HL-60 (cell line): ENCODE measurements at regions not wholly inside any gene's neighbourhood (a gene's known extent, or its start where the extent isn't known, plus 50 kb on each side); places are given as distances from the start of the nearest gene placed in this dataset.

ENCODE experiments used
- DNase-seq, 2 experiments: peaks; one replicate each; pipeline ENCODE4 v3.0.0-alpha.2; 2010 to 2020; ENCODE audit warnings: low read depth in 1 of 2, low spot score in 1 of 2
- H3K27ac ChIP-seq: fragments of 250-450 bp; sonication (Bioruptor Pico); replicated peaks from 2 replicates; pipeline ENCODE4 v1.5.1; 2020; ENCODE audit warnings: mild to moderate bottlenecking, moderate library complexity
- H3K27me3 ChIP-seq: fragments of 250-450 bp; sonication (Bioruptor Pico); 2 replicates; pipeline ENCODE4 v1.5.1; 2021; ENCODE audit warnings: mild to moderate bottlenecking, moderate library complexity; ENCODE audit not compliant: insufficient read depth, poor library complexity, severe bottlenecking
- H3K4me3 ChIP-seq: replicated peaks from 2 replicates; pipeline ENCODE4 v1.5.1; 2011; ENCODE audit warnings: mild to moderate bottlenecking, control low read depth, low read length; ENCODE audit not compliant: insufficient read depth
- GABPA ChIP-seq: IDR thresholded peaks from 2 replicates; pipeline ENCODE4 v1.6.1; 2012; ENCODE audit warnings: low read depth
- POLR2AphosphoS5 ChIP-seq: IDR thresholded peaks from 2 replicates; pipeline ENCODE4 v1.6.1; 2012; ENCODE audit warnings: low read depth
- SPI1 ChIP-seq: IDR thresholded peaks from 2 replicates; pipeline ENCODE4 v1.6.1; 2012; ENCODE audit warnings: low read depth, mild to moderate bottlenecking, borderline replicate concordance
- TF ChIP-seq, protein P1 (sequence below): IDR thresholded peaks from 2 replicates; pipeline ENCODE4 v1.6.1; 2012; ENCODE audit warnings: low read depth; ENCODE audit not compliant: insufficient replicate concordance
- TF ChIP-seq, protein P2 (sequence below): IDR thresholded peaks from one replicate; pipeline ENCODE4 v1.5.1; 2011; ENCODE audit warnings: low read length, control low read depth, inconsistent platforms; ENCODE audit not compliant: insufficient read depth

DNA sequence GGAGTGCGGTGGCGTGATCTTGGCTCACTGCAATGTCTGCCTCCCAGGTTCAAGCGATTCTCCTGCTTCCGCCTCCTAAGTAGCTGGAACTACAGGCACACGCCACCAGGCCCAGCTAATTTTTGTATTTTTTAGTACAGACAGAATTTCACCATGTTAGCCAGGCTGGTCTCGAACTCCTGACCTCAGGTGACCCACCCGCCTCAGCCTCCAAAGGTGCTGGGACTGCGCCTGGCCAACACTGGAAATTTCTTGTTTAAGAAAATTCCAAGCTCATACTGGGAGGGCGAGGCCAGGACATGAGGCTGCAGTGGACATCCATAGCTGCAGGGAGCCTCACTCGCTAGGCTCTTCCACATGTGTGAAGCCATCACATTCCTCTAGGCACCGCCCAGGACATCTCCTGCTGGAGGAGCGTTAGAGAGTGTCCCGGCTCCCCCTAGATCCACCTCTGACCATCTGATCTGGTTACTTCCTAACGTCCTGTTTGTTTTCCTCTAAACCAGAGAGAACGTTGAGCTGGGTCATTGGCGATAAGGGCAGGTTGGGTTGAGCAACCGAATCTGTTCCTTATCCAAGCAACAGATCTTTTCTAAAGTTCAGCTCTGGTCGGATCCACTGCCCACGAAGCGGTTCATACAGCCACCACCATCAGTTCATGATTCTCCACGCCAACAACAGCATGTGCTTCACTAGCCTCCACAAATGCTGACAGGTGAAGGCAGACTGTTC lies 108.2 kb upstream of the MED13L start:
- H3K27me3 ChIP-seq, result no peaks in the 10 kb centered on the region
- no peak overlapping the region for H3K4me3 ChIP-seq
- peak; percentile 40 to 50 for DNase-seq
- peak overlapping the region; percentile 30 for H3K27ac ChIP-seq
- no peak for TF ChIP-seq GABPA
- no peak for TF ChIP-seq SPI1
- TF ChIP-seq, protein P1, sequence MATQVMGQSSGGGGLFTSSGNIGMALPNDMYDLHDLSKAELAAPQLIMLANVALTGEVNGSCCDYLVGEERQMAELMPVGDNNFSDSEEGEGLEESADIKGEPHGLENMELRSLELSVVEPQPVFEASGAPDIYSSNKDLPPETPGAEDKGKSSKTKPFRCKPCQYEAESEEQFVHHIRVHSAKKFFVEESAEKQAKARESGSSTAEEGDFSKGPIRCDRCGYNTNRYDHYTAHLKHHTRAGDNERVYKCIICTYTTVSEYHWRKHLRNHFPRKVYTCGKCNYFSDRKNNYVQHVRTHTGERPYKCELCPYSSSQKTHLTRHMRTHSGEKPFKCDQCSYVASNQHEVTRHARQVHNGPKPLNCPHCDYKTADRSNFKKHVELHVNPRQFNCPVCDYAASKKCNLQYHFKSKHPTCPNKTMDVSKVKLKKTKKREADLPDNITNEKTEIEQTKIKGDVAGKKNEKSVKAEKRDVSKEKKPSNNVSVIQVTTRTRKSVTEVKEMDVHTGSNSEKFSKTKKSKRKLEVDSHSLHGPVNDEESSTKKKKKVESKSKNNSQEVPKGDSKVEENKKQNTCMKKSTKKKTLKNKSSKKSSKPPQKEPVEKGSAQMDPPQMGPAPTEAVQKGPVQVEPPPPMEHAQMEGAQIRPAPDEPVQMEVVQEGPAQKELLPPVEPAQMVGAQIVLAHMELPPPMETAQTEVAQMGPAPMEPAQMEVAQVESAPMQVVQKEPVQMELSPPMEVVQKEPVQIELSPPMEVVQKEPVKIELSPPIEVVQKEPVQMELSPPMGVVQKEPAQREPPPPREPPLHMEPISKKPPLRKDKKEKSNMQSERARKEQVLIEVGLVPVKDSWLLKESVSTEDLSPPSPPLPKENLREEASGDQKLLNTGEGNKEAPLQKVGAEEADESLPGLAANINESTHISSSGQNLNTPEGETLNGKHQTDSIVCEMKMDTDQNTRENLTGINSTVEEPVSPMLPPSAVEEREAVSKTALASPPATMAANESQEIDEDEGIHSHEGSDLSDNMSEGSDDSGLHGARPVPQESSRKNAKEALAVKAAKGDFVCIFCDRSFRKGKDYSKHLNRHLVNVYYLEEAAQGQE, result no peak
- TF ChIP-seq, protein P2, sequence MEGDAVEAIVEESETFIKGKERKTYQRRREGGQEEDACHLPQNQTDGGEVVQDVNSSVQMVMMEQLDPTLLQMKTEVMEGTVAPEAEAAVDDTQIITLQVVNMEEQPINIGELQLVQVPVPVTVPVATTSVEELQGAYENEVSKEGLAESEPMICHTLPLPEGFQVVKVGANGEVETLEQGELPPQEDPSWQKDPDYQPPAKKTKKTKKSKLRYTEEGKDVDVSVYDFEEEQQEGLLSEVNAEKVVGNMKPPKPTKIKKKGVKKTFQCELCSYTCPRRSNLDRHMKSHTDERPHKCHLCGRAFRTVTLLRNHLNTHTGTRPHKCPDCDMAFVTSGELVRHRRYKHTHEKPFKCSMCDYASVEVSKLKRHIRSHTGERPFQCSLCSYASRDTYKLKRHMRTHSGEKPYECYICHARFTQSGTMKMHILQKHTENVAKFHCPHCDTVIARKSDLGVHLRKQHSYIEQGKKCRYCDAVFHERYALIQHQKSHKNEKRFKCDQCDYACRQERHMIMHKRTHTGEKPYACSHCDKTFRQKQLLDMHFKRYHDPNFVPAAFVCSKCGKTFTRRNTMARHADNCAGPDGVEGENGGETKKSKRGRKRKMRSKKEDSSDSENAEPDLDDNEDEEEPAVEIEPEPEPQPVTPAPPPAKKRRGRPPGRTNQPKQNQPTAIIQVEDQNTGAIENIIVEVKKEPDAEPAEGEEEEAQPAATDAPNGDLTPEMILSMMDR, result no peak
- TF ChIP-seq POLR2AphosphoS5, result no peak

DNA sequence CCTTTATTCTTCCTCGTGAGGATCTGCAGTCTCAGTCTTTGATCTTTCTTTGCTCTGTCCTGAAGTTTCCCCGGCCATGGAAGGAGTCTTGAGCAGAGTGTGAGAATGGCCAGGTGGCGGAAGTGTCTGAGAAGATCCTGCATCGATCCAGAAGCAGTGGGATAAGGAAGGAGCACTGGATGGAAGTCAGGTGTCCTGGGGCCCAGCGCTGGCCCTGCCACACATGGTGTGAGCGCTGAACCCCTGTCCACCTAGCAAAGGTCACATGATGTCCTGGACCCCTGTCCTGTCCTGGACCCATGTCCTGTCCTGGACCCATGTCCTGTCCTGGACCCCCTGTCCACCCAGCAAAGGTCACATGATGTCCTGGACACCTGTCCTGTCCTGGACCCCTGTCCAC lies 111.8 kb upstream of the MED13L start:
- Histone ChIP-seq H3K4me3 (no peak overlapping the region), H3K27me3 (no peaks in the 10 kb centered on the region), H3K27ac (no peak overlapping the region)
- no peak for DNase-seq
- TF ChIP-seq GABPA (no peak), SPI1 (no peak), POLR2AphosphoS5 (no peak)
- TF ChIP-seq, protein P2, result no peak
- TF ChIP-seq, protein P1, result no peak

DNA sequence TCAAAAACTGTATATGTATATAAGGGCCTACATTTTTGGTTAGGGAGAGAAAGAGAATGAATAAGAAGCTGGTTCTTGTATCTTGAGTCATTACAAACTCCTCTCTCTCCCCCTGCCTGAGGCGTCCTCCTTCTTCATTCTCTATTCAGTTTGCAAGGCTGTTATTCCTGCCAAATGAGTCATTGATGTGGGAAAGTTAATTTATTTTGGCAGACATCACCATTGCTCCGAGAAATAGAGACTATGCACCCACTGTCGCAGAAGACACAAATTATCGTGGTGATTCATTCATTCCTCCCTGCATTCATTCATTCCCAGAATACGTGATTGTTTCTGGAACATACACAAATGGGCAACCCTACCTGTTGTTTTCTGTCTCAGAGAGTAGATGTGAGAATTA lies 112.5 kb upstream of the MED13L start:
- Histone ChIP-seq H3K4me3 (no peak overlapping the region), H3K27ac (no peak overlapping the region), H3K27me3 (no peaks in the 10 kb centered on the region)
- no peak for DNase-seq
- no peak for TF ChIP-seq GABPA
- no peak for TF ChIP-seq POLR2AphosphoS5
- TF ChIP-seq, protein P1, result no peak
- TF ChIP-seq, protein P2, result no peak
- TF ChIP-seq SPI1, result no peak
